GM23338 (cell line): ENCODE measurements at regions not wholly inside any gene's neighbourhood (a gene's known extent, or its start where the extent isn't known, plus 50 kb on each side); places are given as distances from the start of the nearest gene placed in this dataset.

Experiments used
- ATAC-seq: fragments of 200-7000 bp; cut with Tn5 transposase; 3 replicates; pipeline ENCODE4 v1.9.1; 2020
- DNase-seq: peaks from one replicate; pipeline ENCODE4 v3.0.0-alpha.2; 2015; ENCODE audit warnings: low spot score
- H2AFZ ChIP-seq: fragments of 200-600 bp; sonication (generic); 2 replicates; pipeline ENCODE4 v1.8.0; 2016; ENCODE audit warnings: antibody characterized with exemption, mild to moderate bottlenecking, moderate library complexity
- H3F3A ChIP-seq: fragments of 200-600 bp; sonication (generic); replicated peaks from 2 replicates; pipeline ENCODE4 v1.8.0; 2017; ENCODE audit warnings: antibody characterized with exemption, mixed run types, low read depth
- H3K27ac ChIP-seq: fragments of 200-600 bp; sonication (generic); 2 replicates; pipeline ENCODE4 v1.6.1; 2016; ENCODE audit warnings: low read depth
- H3K27me3 ChIP-seq: fragments of 200-600 bp; sonication (generic); 2 replicates; pipeline ENCODE4 v1.8.0; 2016; ENCODE audit warnings: mild to moderate bottlenecking, mixed run types, moderate library complexity; ENCODE audit not compliant: insufficient read depth
- H3K36me3 ChIP-seq: fragments of 200-600 bp; sonication (generic); 2 replicates; pipeline ENCODE4 v1.8.0; 2016; ENCODE audit warnings: mild to moderate bottlenecking; ENCODE audit not compliant: insufficient read depth
- H3K4me1 ChIP-seq: fragments of 200-600 bp; sonication (generic); 2 replicates; pipeline ENCODE4 v1.8.0; 2016; ENCODE audit warnings: mild to moderate bottlenecking, moderate library complexity; ENCODE audit not compliant: insufficient read depth
- H3K4me2 ChIP-seq: fragments of 200-600 bp; sonication (generic); 2 replicates; pipeline ENCODE4 v1.7.1; 2017; ENCODE audit warnings: mixed run types
- H3K4me3 ChIP-seq: fragments of 200-600 bp; sonication (generic); 2 replicates; pipeline ENCODE4 v1.6.1; 2016; ENCODE audit warnings: mixed run types
- H3K79me2 ChIP-seq: fragments of 200-600 bp; sonication (generic); replicated peaks from 2 replicates; pipeline ENCODE4 v1.8.0; 2017; ENCODE audit warnings: mild to moderate bottlenecking; ENCODE audit not compliant: insufficient read depth
- H3K9me2 ChIP-seq: fragments of 200-600 bp; sonication (generic); 2 replicates; pipeline ENCODE4 v1.8.0; 2017; ENCODE audit not compliant: insufficient read depth
- H4K20me1 ChIP-seq: fragments of 200-600 bp; sonication (generic); replicated peaks from 2 replicates; pipeline ENCODE4 v1.8.0; 2017; ENCODE audit warnings: mild to moderate bottlenecking; ENCODE audit not compliant: insufficient read depth
- H3K27ac Mint-ChIP-seq: 2 replicates; pipeline ENCODE4 v1.8.0; 2020; ENCODE audit warnings: inconsistent platforms, mild to moderate bottlenecking, moderate library complexity, mixed read lengths
- H3K27me3 Mint-ChIP-seq: 3 replicates; pipeline ENCODE4 v1.8.0; 2022; ENCODE audit warnings: low read depth, mild to moderate bottlenecking, moderate library complexity, mixed read lengths, inconsistent platforms; ENCODE audit not compliant: insufficient read depth, poor library complexity
- H3K36me3 Mint-ChIP-seq: 3 replicates; pipeline ENCODE4 v1.8.0; 2021; ENCODE audit warnings: low read depth, mild to moderate bottlenecking, inconsistent platforms, moderate library complexity, mixed read lengths
- H3K4me1 Mint-ChIP-seq: 3 replicates; pipeline ENCODE4 v1.8.0; 2020; ENCODE audit warnings: mild to moderate bottlenecking, inconsistent platforms, mixed read lengths
- H3K4me3 Mint-ChIP-seq: 3 replicates; pipeline ENCODE4 v1.8.0; 2021; ENCODE audit warnings: moderate library complexity, mild to moderate bottlenecking, inconsistent platforms, mixed read lengths
- H3K9me3 Mint-ChIP-seq: 3 replicates; pipeline ENCODE4 v1.8.0; 2020; ENCODE audit warnings: moderate library complexity, mild to moderate bottlenecking, inconsistent platforms, mixed read lengths
- CREB1 ChIP-seq: fragments of 250-450 bp; sonication (Bioruptor Pico); IDR thresholded peaks from 2 replicates; pipeline ENCODE4 v1.5.0; 2020; ENCODE audit warnings: low read depth, mild to moderate bottlenecking, moderate library complexity
- ETS1 ChIP-seq: IDR thresholded peaks from 2 replicates; pipeline ENCODE4 v1.6.1; 2016; ENCODE audit warnings: antibody characterized with exemption
- EZH2 ChIP-seq: fragments of 200-600 bp; sonication (generic); IDR thresholded peaks from one replicate; pipeline ENCODE4 v1.8.0; 2017; ENCODE audit warnings: antibody characterized with exemption, mild to moderate bottlenecking, low read depth; ENCODE audit not compliant: unreplicated experiment
- EZH2phosphoT487 ChIP-seq: fragments of 200-600 bp; sonication (generic); IDR thresholded peaks from one replicate; pipeline ENCODE4 v1.8.1; 2018; ENCODE audit warnings: antibody characterized with exemption; ENCODE audit not compliant: unreplicated experiment
- JUNB ChIP-seq: IDR thresholded peaks from one replicate; pipeline ENCODE4 v1.6.1; 2016; ENCODE audit warnings: antibody characterized with exemption; ENCODE audit not compliant: unreplicated experiment
- POLR2AphosphoS5 ChIP-seq: IDR thresholded peaks from 2 replicates; pipeline ENCODE4 v1.6.1; 2016; ENCODE audit warnings: antibody characterized with exemption, low read depth
- REST ChIP-seq: IDR thresholded peaks from one replicate; pipeline ENCODE4 v1.6.1; 2018; ENCODE audit warnings: antibody characterized with exemption; ENCODE audit not compliant: unreplicated experiment
- ZNF114 ChIP-seq: fragments of 250-450 bp; sonication (Bioruptor Pico); IDR thresholded peaks from 2 replicates; pipeline ENCODE4 v1.5.0; 2020; ENCODE audit warnings: mild to moderate bottlenecking, moderate library complexity
- ZNF331 ChIP-seq: fragments of 250-450 bp; sonication (Bioruptor Pico); IDR thresholded peaks from 2 replicates; pipeline ENCODE4 v1.5.0; 2020; ENCODE audit warnings: low read depth, mild to moderate bottlenecking, moderate library complexity

- TF ChIP-seq REST = no peak
- TF ChIP-seq ZNF331 (CRISPR knock-in tag) = no peak
- no peak for TF ChIP-seq ZNF114 (CRISPR knock-in tag)
- no peak for TF ChIP-seq JUNB
- TF ChIP-seq EZH2phosphoT487 = no peak
Observed at GRCh38 chr10:78335691-78336401, 302.2 kb downstream of the RPS24 start (continued).

- no peaks in the 10 kb centered on the region for H3F3A ChIP-seq
- no peaks in the 10 kb centered on the region for H4K20me1 ChIP-seq
- no peak overlapping the region for H3K4me2 ChIP-seq
- 0 out of 2 replicates have a peak, but pooled peaks cover 5% of the 10 kb centered on the region for H3K9me2 ChIP-seq
- no peak for DNase-seq
- H3K27me3 ChIP-seq = no peaks in the 10 kb centered on the region
- no peak for TF ChIP-seq ZNF114 (CRISPR knock-in tag)
- TF ChIP-seq ZNF331 (CRISPR knock-in tag) = no peak
- no peak for TF ChIP-seq POLR2AphosphoS5
- no peak for TF ChIP-seq EZH2
- TF ChIP-seq CREB1 (CRISPR knock-in tag) = no peak
- no peak for TF ChIP-seq ETS1
- no peaks in the 10 kb centered on the region for H3K79me2 ChIP-seq
- Mint-ChIP-seq H3K27me3 (peaks cover 8% of the 10 kb centered on the region), H3K4me3 (no peak overlapping the region), H3K4me1 (peaks cover 4% of the 10 kb centered on the region), H3K27ac (no peak overlapping the region), H3K9me3 (peaks cover 3% of the 10 kb centered on the region; the same call in 1 of the 3 replicates), H3K36me3 (peaks cover 2% of the 10 kb centered on the region; the same call in 1 of the 3 replicates)
- 0 out of 2 replicates have a peak, but pooled peaks cover 3% of the 10 kb centered on the region for H3K4me1 ChIP-seq
- H3K36me3 ChIP-seq = no peaks in the 10 kb centered on the region
- no peak overlapping the region for H3K27ac ChIP-seq
- no peak for ATAC-seq
- no peak overlapping the region for H2AFZ ChIP-seq
- H3K4me3 ChIP-seq = no peak overlapping the region
Observed at GRCh38 chr10:78336402-78336791, 302.7 kb downstream of the RPS24 start.
